IMR-90 (cell line): ENCODE measurements at regions not wholly inside any gene's neighbourhood (a gene's known extent, or its start where the extent isn't known, plus 50 kb on each side); places are given as distances from the start of the nearest gene placed in this dataset.
A peak's percentile ranks its signal among the peaks of the same experiment; 100 is the strongest.

Experiments
- ATAC-seq: fragments of 200-7000 bp; cut with Tn5 transposase; 2 replicates; pipeline ENCODE4 v1.9.1; 2020; ENCODE audit warnings: low read depth, mild to moderate bottlenecking, moderate library complexity
- BruUV-seq: library from RNA; stranded (reverse); fragments of 400-500 nt; replicated peaks from 2 replicates; lab custom pipeline; 2021; lab: Mats Ljungman, UMichigan
- CTCF ChIA-PET: fragments of 300-600 bp; formaldehyde crosslinking; extraction: SDS; loops from one replicate; lab custom pipeline; 2021; ENCODE audit warnings: antibody characterized with exemption; lab: Yijun Ruan, JAX
- POLR2A ChIA-PET: fragments of 300-600 bp; sonication (Branson Sonifier 250); formaldehyde crosslinking; loops from one replicate; lab custom pipeline; 2022; ENCODE audit warnings: antibody characterized with exemption; ENCODE audit not compliant: unreplicated experiment; lab: Charles Lee
- DNase-seq: peaks from one replicate; pipeline ENCODE4 v3.0.0; 2013
- H2AFZ ChIP-seq: replicated peaks from 2 replicates; pipeline ENCODE3; 2013; ENCODE audit warnings: low read length, mild to moderate bottlenecking; ENCODE audit not compliant: poor library complexity
- H2AK5ac ChIP-seq: 2 replicates; pipeline ENCODE4 v1.6.1; 2013; ENCODE audit warnings: low read depth, low read length, inconsistent platforms
- H2AK9ac ChIP-seq: replicated peaks from 2 replicates; pipeline ENCODE3; 2013; ENCODE audit warnings: mild to moderate bottlenecking, low read depth, low read length, moderate library complexity; ENCODE audit not compliant: poor library complexity
- H2BK120ac ChIP-seq: 2 replicates; pipeline ENCODE4 v1.6.1; 2013; ENCODE audit warnings: low read depth, low read length, inconsistent platforms
- H2BK15ac ChIP-seq: 3 replicates; pipeline ENCODE4 v1.6.1; 2013; ENCODE audit warnings: low read depth, low read length, inconsistent platforms
- H2BK20ac ChIP-seq: 2 replicates; pipeline ENCODE4 v1.6.1; 2013; ENCODE audit warnings: low read depth, mild to moderate bottlenecking, inconsistent platforms, low read length, moderate library complexity
- H2BK5ac ChIP-seq: 2 replicates; pipeline ENCODE4 v1.6.1; 2013; ENCODE audit warnings: mild to moderate bottlenecking, low read depth, low read length, inconsistent platforms; ENCODE audit not compliant: poor library complexity, severe bottlenecking
- H3K14ac ChIP-seq: replicated peaks from 2 replicates; pipeline ENCODE4 v1.6.1; 2013; ENCODE audit warnings: low read depth, low read length, inconsistent platforms
- H3K18ac ChIP-seq: 2 replicates; pipeline ENCODE4 v1.6.1; 2013; ENCODE audit warnings: low read depth, low read length, control low read depth
- H3K23ac ChIP-seq: 2 replicates; pipeline ENCODE4 v1.6.1; 2013; ENCODE audit warnings: low read depth, low read length, inconsistent platforms
- H3K27ac ChIP-seq: 2 replicates; pipeline ENCODE4 v1.5.1; 2013; ENCODE audit warnings: mild to moderate bottlenecking, control low read depth, low read length; ENCODE audit not compliant: insufficient read depth
- H3K27me3 ChIP-seq: 2 replicates; pipeline ENCODE4 v1.6.1; 2013; ENCODE audit warnings: low read length; ENCODE audit not compliant: control insufficient read depth, insufficient read depth
- H3K36me3 ChIP-seq: 2 replicates; pipeline ENCODE4 v1.6.1; 2013; ENCODE audit warnings: low read length, mixed read lengths; ENCODE audit not compliant: control insufficient read depth, insufficient read depth
- H3K4ac ChIP-seq: 2 replicates; pipeline ENCODE4 v1.6.1; 2013; ENCODE audit warnings: low read depth, low read length, inconsistent platforms
- H3K4me1 ChIP-seq: 2 replicates; pipeline ENCODE4 v1.6.1; 2013; ENCODE audit warnings: low read length, mixed read lengths; ENCODE audit not compliant: control insufficient read depth, insufficient read depth
- H3K4me2 ChIP-seq: 2 replicates; pipeline ENCODE4 v1.6.1; 2013; ENCODE audit warnings: low read depth, mild to moderate bottlenecking, control low read depth, low read length, moderate library complexity
- H3K4me3 ChIP-seq: 2 replicates; pipeline ENCODE4 v1.5.1; 2013; ENCODE audit warnings: low read depth, mild to moderate bottlenecking, control low read depth, low read length, moderate library complexity; ENCODE audit not compliant: insufficient read depth
- H3K56ac ChIP-seq: 2 replicates; pipeline ENCODE4 v1.6.1; 2013; ENCODE audit warnings: low read length, inconsistent platforms; ENCODE audit not compliant: insufficient read depth; ENCODE audit errors: extremely low read depth
- H3K79me1 ChIP-seq, 2 experiments: 2 replicates each; pipeline ENCODE4 v1.6.1; 2013; ENCODE audit warnings: low read length in 2 of 2, inconsistent platforms in 1 of 2, low read depth in 1 of 2
- H3K9ac ChIP-seq: 2 replicates; pipeline ENCODE4 v1.6.1; 2013; ENCODE audit warnings: low read depth, low read length, control low read depth
- H3K9me1 ChIP-seq: 2 replicates; pipeline ENCODE4 v1.6.1; 2013; ENCODE audit warnings: low read length, inconsistent platforms; ENCODE audit not compliant: insufficient read depth
- H3K9me3 ChIP-seq: 2 replicates; pipeline ENCODE4 v1.6.1; 2013; ENCODE audit warnings: low read length; ENCODE audit not compliant: control insufficient read depth, insufficient read depth
- H4K20me1 ChIP-seq: 2 replicates; pipeline ENCODE4 v1.6.1; 2013; ENCODE audit warnings: low read length, inconsistent platforms; ENCODE audit not compliant: insufficient read depth
- H4K5ac ChIP-seq: 2 replicates; pipeline ENCODE4 v1.6.1; 2013; ENCODE audit warnings: mild to moderate bottlenecking, low read depth, low read length, control low read depth
- H4K8ac ChIP-seq, 2 experiments: 2 replicates each; pipeline ENCODE4 v1.6.1; 2013; ENCODE audit warnings: low read depth in 2 of 2, low read length in 2 of 2, control low read depth in 1 of 2, inconsistent platforms in 1 of 2
- H4K91ac ChIP-seq: 2 replicates; pipeline ENCODE4 v1.6.1; 2013; ENCODE audit warnings: low read depth, low read length, inconsistent platforms; ENCODE audit not compliant: insufficient read depth
- BHLHE40 ChIP-seq: fragments of 150-350 bp; IDR thresholded peaks from 2 replicates; pipeline ENCODE4 v1.6.1; 2016; ENCODE audit warnings: mild to moderate bottlenecking, low read depth, low read length
- CEBPB ChIP-seq: IDR thresholded peaks from 2 replicates; pipeline ENCODE4 v1.6.1; 2012; ENCODE audit warnings: low read depth, low read length, improper control_type of control experiment
- CHD1 ChIP-seq: IDR thresholded peaks from 2 replicates; pipeline ENCODE4 v1.6.1; 2012; ENCODE audit warnings: low read depth, low read length, improper control_type of control experiment
- CTCF ChIP-seq: conservative IDR thresholded peaks from 2 replicates; pipeline ENCODE4 v1.5.1; 2012; ENCODE audit warnings: mild to moderate bottlenecking, low read depth, low read length, improper control_type of control experiment
- FOS ChIP-seq: fragments of 150-350 bp; IDR thresholded peaks from 2 replicates; pipeline ENCODE4 v1.6.1; 2016; ENCODE audit warnings: low read depth, low read length
- MAFK ChIP-seq: IDR thresholded peaks from 2 replicates; pipeline ENCODE4 v1.6.1; 2012; ENCODE audit warnings: low read depth, low read length, improper control_type of control experiment
- MAZ ChIP-seq: IDR thresholded peaks from 2 replicates; pipeline ENCODE4 v1.6.1; 2012; ENCODE audit warnings: low read depth, mild to moderate bottlenecking, low read length, improper control_type of control experiment, moderate library complexity, borderline replicate concordance
- MXI1 ChIP-seq: IDR thresholded peaks from 2 replicates; pipeline ENCODE4 v1.6.1; 2012; ENCODE audit warnings: low read depth, mild to moderate bottlenecking, low read length, moderate library complexity, borderline replicate concordance
- NFE2L2 ChIP-seq: fragments of 150-350 bp; IDR thresholded peaks from 2 replicates; pipeline ENCODE4 v1.6.1; 2016; ENCODE audit warnings: low read depth, mild to moderate bottlenecking, low read length
- POLR2A ChIP-seq: IDR thresholded peaks from 2 replicates; pipeline ENCODE4 v1.6.1; 2012; ENCODE audit warnings: mild to moderate bottlenecking, low read depth, low read length
- RAD21 ChIP-seq: IDR thresholded peaks from 2 replicates; pipeline ENCODE4 v1.6.1; 2012; ENCODE audit warnings: low read length, improper control_type of control experiment
- RCOR1 ChIP-seq: IDR thresholded peaks from 2 replicates; pipeline ENCODE4 v1.6.1; 2012; ENCODE audit warnings: mild to moderate bottlenecking, low read length, improper control_type of control experiment; ENCODE audit not compliant: insufficient replicate concordance
- RFX5 ChIP-seq: IDR thresholded peaks from 2 replicates; pipeline ENCODE4 v1.8.0; 2012; ENCODE audit warnings: low read depth, mild to moderate bottlenecking, low read length, moderate library complexity
- SMC3 ChIP-seq: fragments of 150-350 bp; IDR thresholded peaks from 2 replicates; pipeline ENCODE4 v1.6.1; 2016; ENCODE audit warnings: low read depth, mild to moderate bottlenecking, antibody characterized with exemption, low read length, moderate library complexity
- WGBS, 2 experiments: methylation state at CpG; one replicate each; pipeline versions ENCODE4 v1.1.5 to v1.1.7; 2013; ENCODE audit warnings: missing lambda C conversion rate in 2 of 2; ENCODE audit not compliant: insufficient read length in 1 of 2; ENCODE audit errors: extremely low coverage in 2 of 2; 5-methylcytosine and 5-hydroxymethylcytosine counted together
- dilution Hi-C: fragments of 300-500 bp; cut with HindIII; formaldehyde crosslinking; loops from one replicate; pipeline ENCODE4 v1.14.3; 2018; ENCODE audit warnings: low sequenced_read_pairs; ENCODE audit not compliant: unreplicated experiment
- in situ Hi-C: fragments of 300-500 bp; cut with MboI; formaldehyde crosslinking; loops from 3 replicates; pipeline ENCODE4 v1.14.3; 2019; ENCODE audit warnings: low sequenced_read_pairs, inconsistent platforms, mixed read lengths
- intact Hi-C: fragments of 100-400 bp; cut with micrococcal nuclease; formaldehyde crosslinking; loops from 2 replicates; pipeline ENCODE4 v1.10.0; 2022
- TF ChIP-seq, protein P1 (sequence below): fragments of 150-350 bp; IDR thresholded peaks from 2 replicates; pipeline ENCODE4 v1.6.1; 2017; ENCODE audit warnings: mild to moderate bottlenecking, antibody characterized with exemption, low read length, low read depth
- TF ChIP-seq, protein P2 (sequence below): fragments of 150-350 bp; IDR thresholded peaks from 2 replicates; pipeline ENCODE4 v1.6.1; 2016; ENCODE audit warnings: low read depth, mild to moderate bottlenecking, low read length, moderate library complexity, borderline replicate concordance

DNA sequence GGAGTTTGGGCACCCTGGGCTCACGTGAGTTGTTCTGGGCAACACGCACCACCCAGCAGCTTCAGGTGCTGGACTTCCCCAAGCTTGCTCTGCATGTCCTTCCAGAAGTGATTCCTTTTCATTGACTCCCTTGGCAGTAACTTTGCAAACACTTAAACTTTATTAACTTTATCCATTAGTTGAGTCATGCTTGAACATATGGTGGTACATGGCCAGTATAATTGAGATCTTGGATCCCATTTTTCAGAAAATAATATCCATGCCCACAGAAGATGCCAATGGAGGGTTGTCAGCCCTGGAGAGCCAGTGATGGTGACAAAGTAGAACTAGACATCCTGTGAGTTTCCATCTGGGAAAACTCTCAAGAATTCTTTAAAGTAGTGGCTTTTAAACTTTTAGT is 144.2 kb downstream of the COPS8 start:
- DNase-seq, result no peak

More for the DNA sequence above, 144.2 kb downstream of the COPS8 start:
- Histone ChIP-seq H2BK5ac (peak overlapping the region; percentile 45), H3K9me1 (peaks cover 26% of the 10 kb centered on the region), H3K18ac (peak overlapping the region; percentile 62), H4K20me1 (no peaks in the 10 kb centered on the region), H2BK20ac (peak overlapping the region; percentile 77), H3K79me1 (peaks cover 0 to 5% of the 10 kb centered on the region in 2 experiments; a peak in 1 of 4 replicates), H3K4me3 (no peak overlapping the region), H3K9me3 (no peaks in the 10 kb centered on the region), H3K27me3 (no peaks in the 10 kb centered on the region), H3K14ac (peak overlapping the region; percentile 26), H3K23ac (0 out of 2 replicates have a peak overlapping the region, but pooled peaks have one; percentile 71), H2AFZ (no peak overlapping the region), H4K5ac (peak overlapping the region; percentile 73), H2BK15ac (peak overlapping the region; percentile 85; the same call in 2 of the 3 replicates), H3K4ac (peak overlapping the region; percentile 85), H3K4me1 (peaks cover 21% of the 10 kb centered on the region), H3K27ac (peak overlapping the region; percentile 56), H2BK120ac (peak overlapping the region; percentile 89), H4K91ac (peak overlapping the region; percentile 89), H3K56ac (no peak overlapping the region), H4K8ac (peak overlapping the region; percentile 27 to 57; a peak in 3 of 4 replicates), H2AK9ac (no peak overlapping the region), H3K36me3 (no peaks in the 10 kb centered on the region), H3K9ac (no peak overlapping the region), H3K4me2 (no peak overlapping the region), H2AK5ac (peak overlapping the region; percentile 76)
- BruUV-seq, result no TSS peak
- dilution Hi-C loops, result no loop called here
- in situ Hi-C loops, result no loop called here
- ChIA-PET CTCF (no interaction called here), POLR2A (no interaction called here)
- intact Hi-C loops, result no loop called here
- TF ChIP-seq NFE2L2, result no peak
- no peak for TF ChIP-seq BHLHE40
- no peak for TF ChIP-seq FOS
- TF ChIP-seq MXI1, result no peak
- TF ChIP-seq CHD1, result no peak
- TF ChIP-seq CTCF, result no peak
- TF ChIP-seq RAD21, result no peak
- TF ChIP-seq, protein P1, sequence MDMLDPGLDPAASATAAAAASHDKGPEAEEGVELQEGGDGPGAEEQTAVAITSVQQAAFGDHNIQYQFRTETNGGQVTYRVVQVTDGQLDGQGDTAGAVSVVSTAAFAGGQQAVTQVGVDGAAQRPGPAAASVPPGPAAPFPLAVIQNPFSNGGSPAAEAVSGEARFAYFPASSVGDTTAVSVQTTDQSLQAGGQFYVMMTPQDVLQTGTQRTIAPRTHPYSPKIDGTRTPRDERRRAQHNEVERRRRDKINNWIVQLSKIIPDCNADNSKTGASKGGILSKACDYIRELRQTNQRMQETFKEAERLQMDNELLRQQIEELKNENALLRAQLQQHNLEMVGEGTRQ, result no peak
- TF ChIP-seq, protein P2, sequence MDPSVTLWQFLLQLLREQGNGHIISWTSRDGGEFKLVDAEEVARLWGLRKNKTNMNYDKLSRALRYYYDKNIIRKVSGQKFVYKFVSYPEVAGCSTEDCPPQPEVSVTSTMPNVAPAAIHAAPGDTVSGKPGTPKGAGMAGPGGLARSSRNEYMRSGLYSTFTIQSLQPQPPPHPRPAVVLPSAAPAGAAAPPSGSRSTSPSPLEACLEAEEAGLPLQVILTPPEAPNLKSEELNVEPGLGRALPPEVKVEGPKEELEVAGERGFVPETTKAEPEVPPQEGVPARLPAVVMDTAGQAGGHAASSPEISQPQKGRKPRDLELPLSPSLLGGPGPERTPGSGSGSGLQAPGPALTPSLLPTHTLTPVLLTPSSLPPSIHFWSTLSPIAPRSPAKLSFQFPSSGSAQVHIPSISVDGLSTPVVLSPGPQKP, result no peak
- TF ChIP-seq POLR2A, result no peak
- no peak for TF ChIP-seq MAFK
- TF ChIP-seq MAZ, result no peak
- TF ChIP-seq RFX5, result no peak
- no peak for TF ChIP-seq SMC3
- no peak for TF ChIP-seq CEBPB
- TF ChIP-seq RCOR1, result no peak
- 100% methylated on average over 2 of the region's 2 CpGs; no CpG with 5 or more reads in 1 of the 2 experiments for WGBS, 2 experiments
- ATAC-seq, result no peak
